ENCODE measurements at regions not wholly inside any gene's neighbourhood (a gene's known extent, or its start where the extent isn't known, plus 50 kb on each side); places are given as distances from the start of the nearest gene placed in this dataset.

GRCh38 chr4:130090427-130090826, 994.5 kb downstream of the C4orf33 start:
- no peak for DNase-seq

GRCh38 chr4:130092187-130093015, 996.4 kb downstream of the C4orf33 start:
- DNase-seq = no peak

- no peak for DNase-seq
These were observed 1003.2 kb downstream of the C4orf33 start for GRCh38 chr4:130099105-130099504.

- no peak for DNase-seq
These were observed 1014.2 kb downstream of the C4orf33 start for GRCh38 chr4:130110189-130110588.

- DNase-seq = no peak
These were observed 1014.8 kb downstream of the C4orf33 start for GRCh38 chr4:130110770-130111169.

GRCh38 chr4:130124066-130124465, 1028.1 kb downstream of the C4orf33 start:
- no peak for DNase-seq

GRCh38 chr4:130125467-130125866, 1029.5 kb downstream of the C4orf33 start:
- no peak for DNase-seq

- no peak for DNase-seq
These were observed 1031.3 kb downstream of the C4orf33 start for GRCh38 chr4:130127297-130127696.

GRCh38 chr4:130131536-130131935, 1035.6 kb downstream of the C4orf33 start:
- DNase-seq = no peak

- no peak for DNase-seq
These were observed 1045.7 kb downstream of the C4orf33 start for GRCh38 chr4:130141651-130142050.

GRCh38 chr4:130143656-130144055, 1047.7 kb downstream of the C4orf33 start:
- DNase-seq = no peak

- DNase-seq = no peak
These were observed 1050.8 kb downstream of the C4orf33 start for GRCh38 chr4:130146773-130147172.

GRCh38 chr4:130147641-130148040, 1051.7 kb downstream of the C4orf33 start:
- DNase-seq = no peak

GRCh38 chr4:130154901-130155300, 1058.9 kb downstream of the C4orf33 start:
- DNase-seq = no peak

- no peak for DNase-seq
These were observed 1067.7 kb downstream of the C4orf33 start for GRCh38 chr4:130163701-130164100.

GRCh38 chr4:130165381-130165780, 1069.4 kb downstream of the C4orf33 start:
- no peak for DNase-seq

- DNase-seq = no peak
These were observed 1076.2 kb downstream of the C4orf33 start for GRCh38 chr4:130172156-130172555.

- DNase-seq = no peak
These were observed 1082.2 kb downstream of the C4orf33 start for GRCh38 chr4:130178106-130178505.

GRCh38 chr4:130183096-130183495, 1087.1 kb downstream of the C4orf33 start:
- DNase-seq = no peak

GRCh38 chr4:130183766-130184165, 1087.8 kb downstream of the C4orf33 start:
- DNase-seq = no peak

GRCh38 chr4:130185123-130185522, 1089.2 kb downstream of the C4orf33 start:
- DNase-seq = no peak

- no peak for DNase-seq
These were observed 1091.0 kb downstream of the C4orf33 start for GRCh38 chr4:130186931-130187330.

- DNase-seq = no peak
These were observed 1091.6 kb downstream of the C4orf33 start for GRCh38 chr4:130187587-130187986.

GRCh38 chr4:130192787-130193186, 1096.8 kb downstream of the C4orf33 start:
- no peak for DNase-seq

- DNase-seq = no peak
These were observed 1102.0 kb downstream of the C4orf33 start for GRCh38 chr4:130197946-130198345.
